Fibroblast of lung (primary cell): ENCODE measurements at regions not wholly inside any gene's neighbourhood (a gene's known extent, or its start where the extent isn't known, plus 50 kb on each side); places are given as distances from the start of the nearest gene placed in this dataset.
"Not testable (repeated sequence)": the region's sequence is repeated elsewhere in the genome, so short reads cannot be mapped to it uniquely, and the experiment has no call there.

Source experiments
- DNase-seq, 2 donors: peaks; one replicate each; pipeline versions ENCODE4 v3.0.0 to v3.0.0-alpha.2; 2010; ENCODE audit warnings: low read depth in 2 of 2
- H2AFZ ChIP-seq: 2 replicates; pipeline ENCODE4 v1.5.1; 2012; ENCODE audit warnings: low read length, control low read depth, inconsistent platforms
- H3K27ac ChIP-seq: 2 replicates; pipeline ENCODE4 v1.5.1; 2011; ENCODE audit warnings: low read length, control low read depth; ENCODE audit not compliant: insufficient read depth
- H3K27me3 ChIP-seq: 2 replicates; pipeline ENCODE4 v1.5.1; 2011; ENCODE audit warnings: mild to moderate bottlenecking, low read length; ENCODE audit not compliant: control insufficient read depth, insufficient read depth
- H3K36me3 ChIP-seq: 2 replicates; pipeline ENCODE4 v1.5.1; 2011; ENCODE audit warnings: low read length; ENCODE audit not compliant: control insufficient read depth, insufficient read depth
- H3K4me1 ChIP-seq: 2 replicates; pipeline ENCODE4 v1.5.1; 2011; ENCODE audit warnings: low read length; ENCODE audit not compliant: control insufficient read depth, insufficient read depth; ENCODE audit errors: extremely low read depth
- H3K4me2 ChIP-seq: 2 replicates; pipeline ENCODE4 v1.5.1; 2011; ENCODE audit warnings: low read length, control low read depth; ENCODE audit not compliant: insufficient read depth; ENCODE audit errors: extremely low read depth
- H3K4me3 ChIP-seq, 4 experiments: fragments of 200-600 bp in 1 of 4; sonication (generic) in 1 of 4; replicated peaks in 1 of 4; 2 replicates each; pipeline ENCODE4 v1.5.1; 2011 to 2016; ENCODE audit warnings: low read length in 4 of 4, low read depth in 3 of 4, mild to moderate bottlenecking in 3 of 4, control low read depth in 2 of 4, inconsistent platforms in 1 of 4, mixed read lengths in 1 of 4; ENCODE audit not compliant: insufficient read depth in 1 of 4; ENCODE audit errors: control extremely low read depth in 1 of 4
- H3K79me2 ChIP-seq: 2 replicates; pipeline ENCODE4 v1.5.1; 2012; ENCODE audit warnings: mild to moderate bottlenecking, low read length, inconsistent platforms; ENCODE audit not compliant: control insufficient read depth, insufficient read depth
- H3K9ac ChIP-seq: 2 replicates; pipeline ENCODE4 v1.5.1; 2011; ENCODE audit warnings: mild to moderate bottlenecking, low read length, control low read depth; ENCODE audit not compliant: insufficient read depth
- H3K9me3 ChIP-seq: 2 replicates; pipeline ENCODE4 v1.5.1; 2012; ENCODE audit warnings: low read depth, low read length; ENCODE audit not compliant: control insufficient read depth, insufficient read depth
- H4K20me1 ChIP-seq: 2 replicates; pipeline ENCODE4 v1.5.1; 2011; ENCODE audit warnings: low read length; ENCODE audit not compliant: control insufficient read depth, insufficient read depth; ENCODE audit errors: extremely low read depth
- EZH2 ChIP-seq: IDR thresholded peaks from 2 replicates; pipeline ENCODE4 v1.5.1; 2012; ENCODE audit warnings: low read length, control low read depth, mild to moderate bottlenecking; ENCODE audit errors: missing control alignments
- TF ChIP-seq, protein P1 (sequence below), 2 donors: IDR thresholded peaks in 1 of 2; conservative IDR thresholded peaks in 1 of 2; 1 replicate in 1 of 2; 2 replicates in 1 of 2; pipeline ENCODE4 v1.5.1; 2011 to 2012; ENCODE audit warnings: low read length in 2 of 2, control low read depth in 1 of 2, inconsistent platforms in 1 of 2, low read depth in 1 of 2, mild to moderate bottlenecking in 1 of 2

DNA sequence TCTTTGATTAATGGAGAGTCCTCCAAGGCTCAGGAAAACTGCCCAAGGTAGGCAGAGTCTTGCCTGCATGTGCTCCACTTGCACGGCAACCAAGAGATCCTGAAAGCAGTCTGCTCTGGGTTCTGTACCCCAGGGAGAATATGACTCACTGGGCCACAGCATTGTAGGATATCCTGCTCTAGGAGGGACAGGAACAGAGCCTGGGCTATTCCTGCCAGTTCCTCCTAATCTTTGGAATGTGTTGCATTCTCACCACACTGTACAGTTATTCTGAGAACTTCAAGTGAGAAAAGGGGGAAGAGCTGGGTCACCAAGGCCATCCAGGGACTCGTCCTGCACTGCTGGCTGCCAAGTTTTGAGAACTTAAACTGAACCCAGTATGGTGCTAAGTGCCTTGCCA, 278.5 kb downstream of the MATN1 start:
- peak in 1 of 2 donors; percentile 9 for DNase-seq
- H3K36me3 ChIP-seq, result no peaks in the 10 kb centered on the region
- no peak overlapping the region for H3K9ac ChIP-seq
- TF ChIP-seq EZH2, result no peak
- TF ChIP-seq, protein P1, sequence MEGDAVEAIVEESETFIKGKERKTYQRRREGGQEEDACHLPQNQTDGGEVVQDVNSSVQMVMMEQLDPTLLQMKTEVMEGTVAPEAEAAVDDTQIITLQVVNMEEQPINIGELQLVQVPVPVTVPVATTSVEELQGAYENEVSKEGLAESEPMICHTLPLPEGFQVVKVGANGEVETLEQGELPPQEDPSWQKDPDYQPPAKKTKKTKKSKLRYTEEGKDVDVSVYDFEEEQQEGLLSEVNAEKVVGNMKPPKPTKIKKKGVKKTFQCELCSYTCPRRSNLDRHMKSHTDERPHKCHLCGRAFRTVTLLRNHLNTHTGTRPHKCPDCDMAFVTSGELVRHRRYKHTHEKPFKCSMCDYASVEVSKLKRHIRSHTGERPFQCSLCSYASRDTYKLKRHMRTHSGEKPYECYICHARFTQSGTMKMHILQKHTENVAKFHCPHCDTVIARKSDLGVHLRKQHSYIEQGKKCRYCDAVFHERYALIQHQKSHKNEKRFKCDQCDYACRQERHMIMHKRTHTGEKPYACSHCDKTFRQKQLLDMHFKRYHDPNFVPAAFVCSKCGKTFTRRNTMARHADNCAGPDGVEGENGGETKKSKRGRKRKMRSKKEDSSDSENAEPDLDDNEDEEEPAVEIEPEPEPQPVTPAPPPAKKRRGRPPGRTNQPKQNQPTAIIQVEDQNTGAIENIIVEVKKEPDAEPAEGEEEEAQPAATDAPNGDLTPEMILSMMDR (conservative IDR thresholded peaks at IDR 0.05 in 1 of 2, IDR thresholded peaks at IDR 0.05 in 1 of 2; ENCODE audit: low read depth in 1 of 2, low read length in 2 of 2), result no peak
- H3K9me3 ChIP-seq, result no peaks in the 10 kb centered on the region
- no peaks in the 10 kb centered on the region for H3K27me3 ChIP-seq
- no peaks in the 10 kb centered on the region for H3K4me1 ChIP-seq
- no peak overlapping the region for H3K4me2 ChIP-seq
- H2AFZ ChIP-seq, result no peak overlapping the region
- H3K4me3 ChIP-seq, result no peak overlapping the region
- H4K20me1 ChIP-seq, result no peaks in the 10 kb centered on the region
- H3K27ac ChIP-seq, result no peak overlapping the region
- no peaks in the 10 kb centered on the region for H3K79me2 ChIP-seq

DNA sequence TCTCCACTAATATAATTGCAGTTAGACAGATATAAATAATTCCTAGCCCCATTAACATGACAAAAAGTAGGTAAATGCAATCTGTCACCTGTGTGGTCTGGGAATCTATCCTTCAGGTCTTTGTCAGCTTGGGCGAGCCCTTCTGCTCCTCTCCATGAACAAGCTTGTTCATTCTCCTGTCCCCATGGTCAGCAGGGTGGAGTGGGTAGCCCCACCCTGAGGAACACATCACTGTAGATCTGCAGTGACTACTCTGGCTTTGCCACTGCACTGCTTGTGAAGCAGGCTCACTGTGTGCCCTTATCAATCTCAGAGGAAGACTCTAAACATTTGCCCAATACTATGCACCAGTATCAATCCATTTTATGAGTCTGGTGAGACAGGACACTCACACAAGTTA, 279.0 kb downstream of the MATN1 start:
- H4K20me1 ChIP-seq, result no peaks in the 10 kb centered on the region
- H2AFZ ChIP-seq, result no peak overlapping the region
- no peak for DNase-seq
- H3K79me2 ChIP-seq, result no peaks in the 10 kb centered on the region
- H3K27ac ChIP-seq, result no peak overlapping the region
- no peak overlapping the region for H3K4me2 ChIP-seq
- H3K27me3 ChIP-seq, result no peaks in the 10 kb centered on the region
- no peaks in the 10 kb centered on the region for H3K4me1 ChIP-seq
- H3K9me3 ChIP-seq, result no peaks in the 10 kb centered on the region
- no peak overlapping the region for H3K9ac ChIP-seq
- no peak overlapping the region for H3K4me3 ChIP-seq
- TF ChIP-seq EZH2, result no peak
- no peaks in the 10 kb centered on the region for H3K36me3 ChIP-seq

DNA sequence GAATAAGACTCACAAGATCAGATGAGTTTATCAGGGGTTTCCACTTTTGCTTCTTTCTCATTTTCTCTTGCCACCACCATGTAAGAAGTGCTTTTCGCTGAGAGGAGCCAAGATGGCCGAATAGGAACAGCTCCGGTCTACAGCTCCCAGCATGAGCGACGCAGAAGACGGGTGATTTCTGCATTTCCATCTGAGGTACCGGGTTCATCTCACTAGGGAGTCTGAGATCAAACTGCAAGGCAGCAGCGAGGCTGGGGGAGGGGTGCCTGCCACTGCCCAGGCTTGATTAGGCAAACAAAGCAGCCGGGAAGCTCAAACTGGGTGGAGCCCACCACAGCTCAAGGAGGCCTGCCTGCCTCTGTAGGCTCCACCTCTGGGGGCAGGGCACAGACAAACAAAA, 285.1 kb downstream of the MATN1 start:
- H3K27me3 ChIP-seq, H3K9me3 ChIP-seq, H3K79me2 ChIP-seq, H2AFZ ChIP-seq, H3K4me1 ChIP-seq, DNase-seq, H4K20me1 ChIP-seq, H3K36me3 ChIP-seq, H3K9ac ChIP-seq, H3K27ac ChIP-seq, H3K4me3 ChIP-seq, H3K4me2 ChIP-seq: not testable (repeated sequence)

- Histone ChIP-seq H3K4me2 (no peak overlapping the region), H3K4me1 (no peaks in the 10 kb centered on the region), H3K27ac (no peak overlapping the region), H4K20me1 (no peaks in the 10 kb centered on the region), H3K79me2 (no peaks in the 10 kb centered on the region), H3K9ac (no peak overlapping the region), H3K27me3 (no peaks in the 10 kb centered on the region), H3K36me3 (no peaks in the 10 kb centered on the region), H3K4me3 (no peak overlapping the region), H3K9me3 (no peaks in the 10 kb centered on the region), H2AFZ (no peak overlapping the region)
- no peak for TF ChIP-seq EZH2
- TF ChIP-seq, protein P1 (conservative IDR thresholded peaks at IDR 0.05 in 1 of 2, IDR thresholded peaks at IDR 0.05 in 1 of 2; ENCODE audit: low read depth in 1 of 2, low read length in 2 of 2), result no peak
- no peak for DNase-seq
Measured at GRCh38 chr1:30437059-30437576, 286.3 kb downstream of the MATN1 start.
